GM10248 (cell line): ENCODE measurements at regions not wholly inside any gene's neighbourhood (a gene's known extent, or its start where the extent isn't known, plus 50 kb on each side); places are given as distances from the start of the nearest gene placed in this dataset.

Experiments used
- CTCF ChIA-PET: fragments of 300-600 bp; sonication (Branson Sonifier 250); formaldehyde crosslinking; extraction: SDS; loops from one replicate; lab custom pipeline; 2021; ENCODE audit warnings: antibody characterized with exemption; lab: Yijun Ruan, JAX
- POLR2A ChIA-PET: fragments of 350-650 bp; sonication (Branson Sonifier 250); formaldehyde crosslinking; extraction: SDS; loops from one replicate; lab custom pipeline; 2020; ENCODE audit warnings: antibody characterized with exemption; lab: Yijun Ruan, JAX
- DNase-seq: peaks from one replicate; pipeline ENCODE4 v3.0.0; 2012; ENCODE audit errors: extremely low spot score
- CTCF ChIP-seq: IDR thresholded peaks from 2 replicates; pipeline ENCODE4 v1.5.1; 2012; ENCODE audit warnings: mild to moderate bottlenecking, low read depth; ENCODE audit errors: extremely low read depth, missing control alignments, control extremely low read depth

- no peak for TF ChIP-seq CTCF
These were observed 206.3 kb upstream of the KCTD3 start for GRCh38 chr1:215360758-215361157.

GRCh38 chr1:215375381-215375780 is 191.7 kb upstream of the KCTD3 start:
- no peak for DNase-seq
- CTCF ChIA-PET = no interaction called here
- no peak for TF ChIP-seq CTCF
- POLR2A ChIA-PET = no interaction called here

More at GRCh38 chr1:215360758-215361157, 206.3 kb upstream of the KCTD3 start:
- CTCF ChIA-PET = interaction anchor here (1.8 kb wide), 1 partner anchor 40 kb away, joined by 5 read pairs; no protein-coding TSS in a partner anchor
- no peak for DNase-seq
- POLR2A ChIA-PET = no interaction called here

- ChIA-PET CTCF (interaction anchor here (1.2 to 1.3 kb wide), 2 partner anchors 10 to 17 kb away, joined by 3 to 5 read pairs; no protein-coding TSS in a partner anchor), POLR2A (no interaction called here)
- no peak for DNase-seq
- no peak for TF ChIP-seq CTCF
These were observed 190.4 kb upstream of the KCTD3 start for GRCh38 chr1:215376544-215377264.

- POLR2A ChIA-PET = no interaction called here
- TF ChIP-seq CTCF = no peak
- DNase-seq = no peak
- CTCF ChIA-PET = interaction anchor here (1.3 kb wide), 1 partner anchor 23 kb away, joined by 4 read pairs; no protein-coding TSS in a partner anchor
These were observed 189.4 kb upstream of the KCTD3 start for GRCh38 chr1:215377746-215378145.

GRCh38 chr1:215380566-215380965 is 186.5 kb upstream of the KCTD3 start:
- CTCF ChIA-PET = no interaction called here
- POLR2A ChIA-PET = no interaction called here

GRCh38 chr1:215393476-215393875 is 173.6 kb upstream of the KCTD3 start:
- ChIA-PET POLR2A (no interaction called here), CTCF (interaction anchor here (1.0 kb wide), 1 partner anchor 9 kb away, joined by 3 read pairs; no protein-coding TSS in a partner anchor)
- no peak for TF ChIP-seq CTCF
- no peak for DNase-seq

More at GRCh38 chr1:215380566-215380965, 186.5 kb upstream of the KCTD3 start:
- no peak for DNase-seq
- no peak for TF ChIP-seq CTCF
